ENCODE measurements at regions not wholly inside any gene's neighbourhood (a gene's known extent, or its start where the extent isn't known, plus 50 kb on each side); places are given as distances from the start of the nearest gene placed in this dataset.

GRCh38 chr2:200051611-200051945 is 96.2 kb downstream of the MAIP1 start:
- TF ChIP-seq POLR2A (IDR thresholded peaks at IDR 0.05) (no peak), CTCF (IDR thresholded peaks at IDR 0.05) (no peak)
